OCI-LY3 (cell line): ENCODE measurements at regions not wholly inside any gene's neighbourhood (a gene's known extent, or its start where the extent isn't known, plus 50 kb on each side); places are given as distances from the start of the nearest gene placed in this dataset.

ENCODE experiments used
- H2AFZ ChIP-seq: fragments of 200-600, 300-600 bp; shearing (Covaris generic); 2 replicates; pipeline ENCODE4 v1.6.0; 2014; ENCODE audit warnings: antibody characterized with exemption, low read depth, low read length
- H3K27ac ChIP-seq: fragments of 200-600, 300-600 bp; sonication (generic); 2 replicates; pipeline ENCODE4 v1.5.1; 2014; ENCODE audit warnings: mild to moderate bottlenecking, low read length, moderate library complexity, mixed read lengths
- H3K27me3 ChIP-seq: fragments of 200-600, 300-600 bp; sonication (generic); 2 replicates; pipeline ENCODE4 v1.6.1; 2014; ENCODE audit warnings: low read depth, low read length, mixed read lengths
- H3K36me3 ChIP-seq: fragments of 200-600, 300-600 bp; sonication (generic); replicated peaks from 2 replicates; pipeline ENCODE3; 2014; ENCODE audit warnings: low read depth, low read length, mixed read lengths
- H3K4me1 ChIP-seq: fragments of 300-600, 200-600 bp; sonication (generic); 2 replicates; pipeline ENCODE4 v1.6.1; 2014; ENCODE audit warnings: low read length, mixed read lengths
- H3K4me2 ChIP-seq: fragments of 200-600, 300-600 bp; sonication (generic); 2 replicates; pipeline ENCODE4 v1.6.1; 2014; ENCODE audit warnings: low read length, mixed read lengths
- H3K4me3 ChIP-seq: fragments of 300-600, 200-600 bp; sonication (generic); 2 replicates; pipeline ENCODE4 v1.5.1; 2014; ENCODE audit warnings: antibody characterized with exemption, mild to moderate bottlenecking, low read length, moderate library complexity
- H3K79me2 ChIP-seq: fragments of 300-600, 200-600 bp; shearing (Covaris generic); 2 replicates; pipeline ENCODE4 v1.6.1; 2014; ENCODE audit warnings: mild to moderate bottlenecking, low read length, mixed read lengths
- H3K9ac ChIP-seq: fragments of 300-600, 200-600 bp; shearing (Covaris generic); 2 replicates; pipeline ENCODE4 v1.6.0; 2014; ENCODE audit warnings: mild to moderate bottlenecking, low read length, moderate library complexity
- H3K9me3 ChIP-seq: fragments of 200-600, 300-600 bp; shearing (Covaris generic); 2 replicates; pipeline ENCODE4 v1.6.1; 2014; ENCODE audit warnings: low read length, mixed read lengths; ENCODE audit not compliant: insufficient read depth
- H4K20me1 ChIP-seq: fragments of 200-600, 300-600 bp; sonication (generic); 2 replicates; pipeline ENCODE4 v1.6.1; 2016; ENCODE audit warnings: low read length, mixed read lengths; ENCODE audit not compliant: insufficient read depth
- EZH2phosphoT487 ChIP-seq: fragments of 200-600 bp; shearing (Covaris generic); IDR thresholded peaks from 2 replicates; pipeline ENCODE4 v1.6.1; 2018; ENCODE audit warnings: antibody characterized with exemption, mixed run types, low read depth
- TF ChIP-seq, protein P1 (sequence below): fragments of 200-600, 300-600 bp; sonication (generic); IDR thresholded peaks from 2 replicates; pipeline ENCODE4 v1.5.1; 2014; ENCODE audit warnings: antibody characterized with exemption, low read length, low read depth

DNA sequence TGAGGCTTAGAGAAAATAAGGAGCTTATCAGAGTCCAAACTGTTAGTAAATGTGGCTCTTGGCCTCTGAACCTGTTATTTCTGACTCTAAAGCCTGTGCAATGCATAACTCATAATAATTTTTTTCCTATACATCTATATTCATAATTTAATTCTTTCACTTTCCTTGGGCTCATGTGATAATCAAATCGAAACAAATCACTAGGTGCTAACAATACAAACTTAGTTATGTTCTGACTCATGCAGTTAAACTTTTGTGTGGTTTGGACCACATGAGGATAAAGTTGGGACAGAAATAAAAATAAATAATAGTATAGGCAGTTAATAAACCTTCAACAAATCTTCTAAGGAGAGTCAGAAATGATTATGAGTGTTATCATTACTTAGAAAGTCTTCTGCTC lies 1629.0 kb downstream of the OLFM4 start:
- no peak for TF ChIP-seq EZH2phosphoT487
- TF ChIP-seq, protein P1, sequence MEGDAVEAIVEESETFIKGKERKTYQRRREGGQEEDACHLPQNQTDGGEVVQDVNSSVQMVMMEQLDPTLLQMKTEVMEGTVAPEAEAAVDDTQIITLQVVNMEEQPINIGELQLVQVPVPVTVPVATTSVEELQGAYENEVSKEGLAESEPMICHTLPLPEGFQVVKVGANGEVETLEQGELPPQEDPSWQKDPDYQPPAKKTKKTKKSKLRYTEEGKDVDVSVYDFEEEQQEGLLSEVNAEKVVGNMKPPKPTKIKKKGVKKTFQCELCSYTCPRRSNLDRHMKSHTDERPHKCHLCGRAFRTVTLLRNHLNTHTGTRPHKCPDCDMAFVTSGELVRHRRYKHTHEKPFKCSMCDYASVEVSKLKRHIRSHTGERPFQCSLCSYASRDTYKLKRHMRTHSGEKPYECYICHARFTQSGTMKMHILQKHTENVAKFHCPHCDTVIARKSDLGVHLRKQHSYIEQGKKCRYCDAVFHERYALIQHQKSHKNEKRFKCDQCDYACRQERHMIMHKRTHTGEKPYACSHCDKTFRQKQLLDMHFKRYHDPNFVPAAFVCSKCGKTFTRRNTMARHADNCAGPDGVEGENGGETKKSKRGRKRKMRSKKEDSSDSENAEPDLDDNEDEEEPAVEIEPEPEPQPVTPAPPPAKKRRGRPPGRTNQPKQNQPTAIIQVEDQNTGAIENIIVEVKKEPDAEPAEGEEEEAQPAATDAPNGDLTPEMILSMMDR, result no peak
- H2AFZ ChIP-seq, result no peak overlapping the region
- no peak overlapping the region for H3K27ac ChIP-seq
- H3K9me3 ChIP-seq, result no peaks in the 10 kb centered on the region
- H3K4me1 ChIP-seq, result peaks cover 11% of the 10 kb centered on the region
- no peaks in the 10 kb centered on the region for H3K79me2 ChIP-seq
- H3K27me3 ChIP-seq, result no peaks in the 10 kb centered on the region
- H4K20me1 ChIP-seq, result no peaks in the 10 kb centered on the region
- H3K4me2 ChIP-seq, result no peak overlapping the region
- H3K9ac ChIP-seq, result no peak overlapping the region
- H3K36me3 ChIP-seq, result no peaks in the 10 kb centered on the region
- no peak overlapping the region for H3K4me3 ChIP-seq

DNA sequence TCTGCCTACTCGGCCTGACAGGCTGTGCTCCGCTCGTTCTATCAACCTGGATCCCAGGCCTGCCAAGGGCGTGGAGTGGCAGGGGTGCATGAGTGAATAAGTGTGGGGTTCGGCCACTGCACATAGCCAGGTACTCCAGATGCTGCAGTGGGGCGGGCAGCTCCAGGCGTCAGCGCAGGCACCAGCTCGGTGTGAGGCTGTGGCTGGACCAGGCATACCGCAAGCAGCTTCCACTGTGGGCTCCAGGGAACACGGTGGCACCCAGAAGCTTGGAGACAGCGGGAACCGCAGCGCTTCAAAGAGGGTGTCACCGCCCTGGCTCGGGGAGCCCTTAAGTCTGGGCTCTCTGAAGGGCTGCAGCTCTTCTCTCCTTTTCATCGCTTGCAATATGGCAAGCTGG lies 1630.2 kb downstream of the OLFM4 start:
- H2AFZ ChIP-seq, result no peak overlapping the region
- H3K4me1 ChIP-seq, result peaks cover 11% of the 10 kb centered on the region
- H3K27ac ChIP-seq, result no peak overlapping the region
- no peak overlapping the region for H3K4me3 ChIP-seq
- H3K27me3 ChIP-seq, result no peaks in the 10 kb centered on the region
- no peaks in the 10 kb centered on the region for H3K36me3 ChIP-seq
- no peak overlapping the region for H3K4me2 ChIP-seq
- no peak overlapping the region for H3K9ac ChIP-seq
- H4K20me1 ChIP-seq, result no peaks in the 10 kb centered on the region
- H3K9me3 ChIP-seq, result no peaks in the 10 kb centered on the region
- no peak for TF ChIP-seq EZH2phosphoT487
- TF ChIP-seq, protein P1, result no peak
- no peaks in the 10 kb centered on the region for H3K79me2 ChIP-seq

DNA sequence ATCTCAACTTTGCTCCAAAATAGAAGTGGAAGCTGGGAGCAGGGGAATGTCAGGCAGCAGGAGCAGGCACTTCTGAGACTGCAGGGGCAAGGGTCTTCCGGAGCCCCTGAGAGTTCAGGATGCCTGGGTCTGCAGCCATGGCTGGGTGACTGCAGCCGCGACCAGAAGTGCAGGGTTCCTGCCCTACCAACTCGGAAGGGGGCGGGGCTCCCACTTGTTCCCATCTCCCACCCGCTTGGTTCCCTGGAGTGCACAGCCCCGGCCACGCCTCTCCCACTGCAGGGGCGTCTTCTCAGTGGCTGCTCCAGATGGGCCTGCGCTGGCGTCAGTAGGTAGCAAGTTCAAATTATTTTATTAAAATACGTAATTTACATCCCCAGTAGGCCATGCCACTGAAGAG lies 1631.7 kb downstream of the OLFM4 start:
- Histone ChIP-seq H3K4me1 (peaks cover 9% of the 10 kb centered on the region), H3K36me3 (no peaks in the 10 kb centered on the region), H3K4me3 (no peak overlapping the region), H3K9me3 (no peaks in the 10 kb centered on the region), H3K9ac (no peak overlapping the region), H4K20me1 (no peaks in the 10 kb centered on the region), H3K27ac (no peak overlapping the region), H3K79me2 (no peaks in the 10 kb centered on the region), H3K27me3 (no peaks in the 10 kb centered on the region), H3K4me2 (no peak overlapping the region), H2AFZ (no peak overlapping the region)
- no peak for TF ChIP-seq EZH2phosphoT487
- TF ChIP-seq, protein P1, result no peak

DNA sequence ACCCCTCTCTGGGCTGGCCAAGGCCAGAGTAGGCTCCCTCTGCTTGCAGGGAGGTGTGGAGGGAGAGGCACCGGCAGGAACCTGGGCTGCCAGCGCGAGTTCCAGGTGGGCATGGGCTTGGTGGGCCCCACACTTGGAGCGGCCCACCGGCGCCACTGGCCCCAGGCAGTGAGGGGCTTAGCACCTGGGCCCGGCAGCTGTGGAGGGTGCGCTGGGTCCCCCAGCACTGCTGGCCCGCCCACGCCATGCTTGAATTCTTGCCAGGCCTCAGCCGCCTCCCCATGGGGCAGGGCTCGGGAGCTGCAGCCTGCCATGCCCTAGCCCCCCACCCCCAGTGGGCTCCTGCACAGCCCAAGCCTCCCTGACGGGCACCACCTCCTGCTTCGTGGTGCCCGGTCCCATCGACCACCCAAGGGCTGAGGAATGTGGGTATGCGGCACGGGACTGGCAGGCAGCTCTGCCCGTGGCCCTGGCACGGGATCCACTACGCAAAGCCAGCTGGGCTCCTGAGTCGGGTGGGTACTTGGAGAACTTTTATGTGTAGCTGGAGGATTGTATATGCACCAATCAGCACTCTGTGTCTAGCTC lies 1648.0 kb downstream of the OLFM4 start:
- no peak for TF ChIP-seq EZH2phosphoT487
- TF ChIP-seq, protein P1, result no peak
- Histone ChIP-seq H3K4me2 (no peak overlapping the region), H3K4me1 (no peaks in the 10 kb centered on the region), H3K79me2 (no peaks in the 10 kb centered on the region), H3K27ac (no peak overlapping the region), H4K20me1 (no peaks in the 10 kb centered on the region), H3K27me3 (no peaks in the 10 kb centered on the region), H3K9ac (no peak overlapping the region), H3K4me3 (no peak overlapping the region), H3K36me3 (no peaks in the 10 kb centered on the region), H2AFZ (no peak overlapping the region), H3K9me3 (no peaks in the 10 kb centered on the region)
